ENCODE measurements at regions not wholly inside any gene's neighbourhood (a gene's known extent, or its start where the extent isn't known, plus 50 kb on each side); places are given as distances from the start of the nearest gene placed in this dataset.

DNA sequence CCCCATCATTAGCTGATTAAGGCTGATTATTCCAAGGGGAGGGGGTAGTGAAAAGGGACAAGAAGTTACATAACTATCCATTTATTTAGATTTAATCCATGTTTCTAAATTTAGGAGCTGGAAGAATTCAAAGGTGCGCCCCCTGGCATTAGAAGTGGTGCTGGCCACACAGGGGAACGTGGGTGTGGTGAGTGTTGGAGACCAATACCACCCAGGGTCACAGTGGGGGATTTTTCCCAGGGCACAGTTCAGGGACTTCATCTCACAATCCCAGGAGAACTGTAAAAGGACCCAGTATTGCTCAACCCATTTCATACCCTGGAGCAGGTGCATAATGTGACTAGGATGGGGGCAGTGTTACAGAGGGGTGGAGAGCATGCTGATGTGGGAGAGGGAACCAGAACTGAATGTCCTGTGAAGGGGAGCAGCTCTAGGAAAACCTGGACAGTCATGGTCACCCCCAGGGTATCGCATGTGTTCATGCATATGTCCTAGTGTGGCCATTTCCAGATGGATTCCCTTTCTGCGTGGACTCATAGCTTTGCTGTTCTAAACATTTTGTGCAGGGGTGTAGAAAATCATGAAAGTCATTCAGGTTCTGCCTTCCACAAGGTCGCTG, 110.3 kb downstream of the LSM3 start:
- Histone ChIP-seq H3K27ac (ENCODE audit: low read length) (no peak overlapping the region), H3K9me3 (replicated peaks; ENCODE audit: insufficient read depth, low read length) (no peaks in the 10 kb centered on the region), H3K4me2 (ENCODE audit: low read depth, low read length) (no peak overlapping the region), H3F3A (ENCODE audit: insufficient read depth, low read length) (no peaks in the 10 kb centered on the region), H3K27me3 (replicated peaks; ENCODE audit: insufficient read depth, low read length) (no peaks in the 10 kb centered on the region), H4K20me1 (ENCODE audit: insufficient read depth, low read length) (no peaks in the 10 kb centered on the region), H3K4me3 (ENCODE audit: low read length) (no peak overlapping the region), H2AFZ (ENCODE audit: low read length) (no peak overlapping the region), H3K9ac (ENCODE audit: low read length) (no peak overlapping the region), H3K36me3 (replicated peaks; ENCODE audit: insufficient read depth, low read length) (no peaks in the 10 kb centered on the region), H3K79me2 (ENCODE audit: low read length) (no peaks in the 10 kb centered on the region), H3K4me1 (ENCODE audit: low read length) (no peaks in the 10 kb centered on the region), H3K9me2 (replicated peaks; ENCODE audit: insufficient read depth, low read length) (no peaks in the 10 kb centered on the region)
- DNase-seq: no peak
- no peak for TF ChIP-seq EZH2 (optimal IDR thresholded peaks at IDR 0.05; ENCODE audit: low read depth, low read length)
- TF ChIP-seq, protein P1, sequence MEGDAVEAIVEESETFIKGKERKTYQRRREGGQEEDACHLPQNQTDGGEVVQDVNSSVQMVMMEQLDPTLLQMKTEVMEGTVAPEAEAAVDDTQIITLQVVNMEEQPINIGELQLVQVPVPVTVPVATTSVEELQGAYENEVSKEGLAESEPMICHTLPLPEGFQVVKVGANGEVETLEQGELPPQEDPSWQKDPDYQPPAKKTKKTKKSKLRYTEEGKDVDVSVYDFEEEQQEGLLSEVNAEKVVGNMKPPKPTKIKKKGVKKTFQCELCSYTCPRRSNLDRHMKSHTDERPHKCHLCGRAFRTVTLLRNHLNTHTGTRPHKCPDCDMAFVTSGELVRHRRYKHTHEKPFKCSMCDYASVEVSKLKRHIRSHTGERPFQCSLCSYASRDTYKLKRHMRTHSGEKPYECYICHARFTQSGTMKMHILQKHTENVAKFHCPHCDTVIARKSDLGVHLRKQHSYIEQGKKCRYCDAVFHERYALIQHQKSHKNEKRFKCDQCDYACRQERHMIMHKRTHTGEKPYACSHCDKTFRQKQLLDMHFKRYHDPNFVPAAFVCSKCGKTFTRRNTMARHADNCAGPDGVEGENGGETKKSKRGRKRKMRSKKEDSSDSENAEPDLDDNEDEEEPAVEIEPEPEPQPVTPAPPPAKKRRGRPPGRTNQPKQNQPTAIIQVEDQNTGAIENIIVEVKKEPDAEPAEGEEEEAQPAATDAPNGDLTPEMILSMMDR (IDR thresholded peaks at IDR 0.05; ENCODE audit: low read length): no peak
- TF ChIP-seq EZH2phosphoT487 (IDR thresholded peaks at IDR 0.05; ENCODE audit: low read length): no peak

DNA sequence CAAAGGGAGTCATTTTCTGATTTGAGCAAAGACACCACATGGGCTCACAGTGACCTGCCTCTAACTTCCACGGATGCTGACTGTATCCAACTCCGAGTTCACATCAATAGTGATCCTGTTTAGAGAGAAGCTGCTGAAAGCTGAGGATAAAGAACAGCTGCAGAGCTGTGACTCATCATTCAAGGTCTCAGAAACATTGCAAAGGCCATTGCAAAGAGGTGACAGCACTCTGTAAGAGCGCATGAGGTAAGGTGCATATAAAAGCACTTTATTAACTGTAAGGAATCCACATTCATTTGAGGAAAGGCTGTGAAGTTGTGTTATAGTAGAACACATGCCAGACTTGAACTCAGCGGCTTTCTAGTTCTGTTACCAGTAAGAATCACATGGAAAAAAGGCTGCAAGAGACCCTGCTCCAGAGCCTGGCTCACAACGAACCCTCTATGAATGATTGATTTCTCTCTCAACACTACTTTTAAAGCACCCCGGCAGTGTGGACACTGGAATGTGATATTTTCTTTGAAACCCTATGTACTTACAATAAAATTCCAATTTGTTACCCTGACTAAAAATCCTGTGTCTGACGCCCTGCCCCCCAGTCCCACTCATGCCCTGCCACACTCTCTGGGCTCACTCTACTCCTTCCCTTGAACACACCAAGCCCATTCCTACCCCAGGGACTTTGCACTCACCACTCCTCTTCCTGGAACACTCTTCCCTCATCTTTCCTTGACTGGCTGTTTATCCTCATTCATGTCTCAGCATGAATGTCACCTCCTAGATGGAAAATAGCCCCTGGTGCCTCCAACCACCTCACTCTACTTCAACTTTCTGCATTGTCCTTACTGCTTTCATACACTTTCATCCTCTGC, 111.2 kb downstream of the LSM3 start:
- H3K4me1 ChIP-seq (ENCODE audit: low read length): no peaks in the 10 kb centered on the region
- no peak for DNase-seq

GRCh38 chr3:14290631-14291385, 111.6 kb upstream of the SLC6A6 start:
- Histone ChIP-seq H2AFZ (ENCODE audit: low read length) (no peak overlapping the region), H3K36me3 (replicated peaks; ENCODE audit: insufficient read depth, low read length) (no peaks in the 10 kb centered on the region), H3K9me3 (replicated peaks; ENCODE audit: insufficient read depth, low read length) (no peaks in the 10 kb centered on the region), H3K9me2 (replicated peaks; ENCODE audit: insufficient read depth, low read length) (no peaks in the 10 kb centered on the region), H3K27ac (ENCODE audit: low read length) (no peak overlapping the region), H3F3A (ENCODE audit: insufficient read depth, low read length) (no peaks in the 10 kb centered on the region), H3K79me2 (ENCODE audit: low read length) (no peaks in the 10 kb centered on the region), H4K20me1 (ENCODE audit: insufficient read depth, low read length) (no peaks in the 10 kb centered on the region), H3K9ac (ENCODE audit: low read length) (no peak overlapping the region), H3K27me3 (replicated peaks; ENCODE audit: insufficient read depth, low read length) (no peaks in the 10 kb centered on the region), H3K4me2 (ENCODE audit: low read depth, low read length) (no peak overlapping the region), H3K4me3 (ENCODE audit: low read length) (no peak overlapping the region), H3K4me1 (ENCODE audit: low read length) (no peaks in the 10 kb centered on the region)
- TF ChIP-seq EZH2 (optimal IDR thresholded peaks at IDR 0.05; ENCODE audit: low read depth, low read length): no peak
- no peak for DNase-seq

More for the DNA sequence above, 111.2 kb downstream of the LSM3 start:
- Histone ChIP-seq H3K4me3 (ENCODE audit: low read length) (no peak overlapping the region), H3K9me2 (replicated peaks; ENCODE audit: insufficient read depth, low read length) (no peaks in the 10 kb centered on the region), H3K9ac (ENCODE audit: low read length) (no peak overlapping the region), H3K27ac (ENCODE audit: low read length) (no peak overlapping the region), H3K9me3 (replicated peaks; ENCODE audit: insufficient read depth, low read length) (no peaks in the 10 kb centered on the region), H3K4me2 (ENCODE audit: low read depth, low read length) (no peak overlapping the region), H3K36me3 (replicated peaks; ENCODE audit: insufficient read depth, low read length) (no peaks in the 10 kb centered on the region), H3K27me3 (replicated peaks; ENCODE audit: insufficient read depth, low read length) (no peaks in the 10 kb centered on the region), H4K20me1 (ENCODE audit: insufficient read depth, low read length) (no peaks in the 10 kb centered on the region), H3F3A (ENCODE audit: insufficient read depth, low read length) (no peaks in the 10 kb centered on the region), H3K79me2 (ENCODE audit: low read length) (no peaks in the 10 kb centered on the region), H2AFZ (ENCODE audit: low read length) (no peak overlapping the region)
- TF ChIP-seq EZH2phosphoT487 (IDR thresholded peaks at IDR 0.05; ENCODE audit: low read length) (no peak), EZH2 (optimal IDR thresholded peaks at IDR 0.05; ENCODE audit: low read depth, low read length) (no peak)
- TF ChIP-seq, protein P1 (IDR thresholded peaks at IDR 0.05; ENCODE audit: low read length): no peak

Data from MM.1S (cell line).